NCI-H1436 (cell line): ENCODE measurements at regions not wholly inside any gene's neighbourhood (a gene's known extent, or its start where the extent isn't known, plus 50 kb on each side); places are given as distances from the start of the nearest gene placed in this dataset.

Experiments used
- DNase-seq: peaks from one replicate; lab custom pipeline; 2025; lab: John Stamatoyannopoulos, UW

DNA sequence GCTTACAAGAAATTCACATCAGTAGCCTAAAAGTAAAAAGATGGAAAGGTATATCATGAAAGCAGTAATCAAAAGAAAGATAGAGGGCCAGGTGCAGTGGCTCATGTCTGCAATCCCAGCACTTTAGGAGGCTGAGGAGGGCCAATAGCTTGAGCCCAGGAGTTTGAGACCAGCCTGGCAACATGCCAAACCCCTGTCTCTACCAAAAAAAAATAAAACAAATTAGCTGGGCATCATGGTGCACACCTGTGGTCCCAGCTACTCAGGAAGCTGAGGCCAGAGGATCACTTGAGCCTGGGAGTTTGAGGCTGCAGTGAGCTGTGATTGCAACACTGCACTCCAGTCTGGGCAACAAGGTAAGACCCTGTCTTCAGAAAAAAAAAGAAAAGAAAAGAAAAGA is 55.5 kb downstream of the GSPT2 start:
- DNase-seq = no peak

DNA sequence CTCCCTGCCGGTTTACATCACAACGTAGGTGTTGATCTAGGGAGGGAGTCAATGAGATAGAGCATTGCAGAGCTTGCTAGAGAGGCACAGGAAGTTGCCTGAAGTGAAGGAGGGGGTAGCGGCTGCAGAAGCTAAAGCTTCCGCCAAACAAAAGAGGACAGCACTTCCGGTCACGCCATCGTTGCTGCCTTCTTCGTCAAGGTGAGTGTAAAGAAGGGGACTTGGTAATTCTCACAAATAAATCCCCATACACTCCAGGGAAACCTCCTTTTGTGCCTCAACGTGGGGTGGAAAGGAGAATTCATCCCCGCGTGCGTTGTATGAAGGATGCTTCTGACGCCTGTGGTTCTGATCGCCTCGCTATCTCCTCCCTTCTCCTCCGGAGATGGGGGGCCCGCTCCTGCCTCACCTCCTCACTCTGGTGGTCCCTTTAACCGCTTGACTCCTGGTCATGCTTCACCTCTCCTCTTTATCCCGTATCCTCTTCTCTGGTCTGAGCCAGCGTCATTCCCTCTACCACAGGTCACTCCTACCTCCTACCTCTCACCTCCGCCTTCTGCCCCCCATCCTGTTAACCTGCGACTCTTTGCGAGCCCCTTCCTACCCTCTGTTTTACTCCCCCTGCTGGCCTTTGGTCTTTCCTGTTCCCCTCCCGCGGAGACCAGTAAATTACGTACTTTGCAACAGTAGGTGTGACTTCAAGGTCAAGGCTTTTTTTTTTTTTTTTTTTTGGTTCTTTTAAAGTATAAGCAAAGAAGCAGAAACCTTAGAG is 59.9 kb downstream of the GSPT2 start:
- peak; percentile 34 for DNase-seq

- DNase-seq = no peak
Observed at GRCh38 chrX:51803833-51804232, 60.6 kb downstream of the GSPT2 start.

GRCh38 chrX:51804741-51805140 is 61.5 kb downstream of the GSPT2 start:
- DNase-seq = no peak

DNA sequence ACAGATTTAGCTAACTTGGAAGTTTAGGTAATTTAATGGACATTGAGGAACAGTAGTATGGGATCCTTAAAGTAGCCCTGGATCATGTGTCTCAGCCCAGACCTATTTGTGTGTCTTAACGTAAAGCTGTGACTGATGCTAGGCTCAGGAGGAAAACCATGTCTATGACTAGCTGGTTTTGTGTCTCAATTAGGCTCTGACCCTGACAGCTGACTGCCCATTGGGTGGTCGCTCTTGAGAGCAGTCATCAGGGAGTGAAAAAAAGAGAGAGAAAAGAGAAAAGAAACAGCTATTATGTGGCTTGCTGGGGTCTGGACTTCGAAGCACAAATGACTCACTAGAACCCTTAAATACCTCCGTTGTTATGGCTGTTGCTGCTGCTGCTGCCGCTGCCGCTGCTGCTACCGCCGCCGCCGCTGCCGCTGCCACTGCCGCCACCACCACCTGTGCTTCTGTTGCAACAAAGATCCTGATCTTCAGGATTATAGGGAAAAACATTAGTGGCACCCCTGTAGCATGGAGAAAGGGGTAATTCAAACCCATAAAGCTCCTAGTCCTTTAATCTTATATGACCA is 70.7 kb downstream of the GSPT2 start:
- no peak for DNase-seq

- no peak for DNase-seq
Observed at GRCh38 chrX:51824061-51824460, 69.4 kb upstream of the MAGED1 start.

DNA sequence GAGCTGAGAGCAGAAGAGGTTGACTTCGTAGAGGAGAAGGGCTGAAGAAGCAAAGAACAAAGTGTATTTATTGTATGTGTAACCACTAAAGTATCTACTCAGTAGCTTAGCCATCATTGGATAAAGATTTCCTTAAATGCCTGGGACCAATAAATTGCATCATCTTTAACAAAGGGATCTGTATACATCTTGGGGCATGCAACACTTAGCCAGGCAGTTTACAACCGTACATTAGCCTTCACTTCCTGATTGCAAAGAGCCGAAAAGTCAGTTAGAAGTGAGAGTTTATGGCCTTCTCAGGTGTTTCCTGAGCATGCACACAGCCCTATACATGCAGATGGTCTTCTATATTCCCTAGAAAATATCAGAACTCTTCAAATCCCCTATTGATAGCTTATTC is 68.0 kb upstream of the MAGED1 start:
- DNase-seq = no peak

DNA sequence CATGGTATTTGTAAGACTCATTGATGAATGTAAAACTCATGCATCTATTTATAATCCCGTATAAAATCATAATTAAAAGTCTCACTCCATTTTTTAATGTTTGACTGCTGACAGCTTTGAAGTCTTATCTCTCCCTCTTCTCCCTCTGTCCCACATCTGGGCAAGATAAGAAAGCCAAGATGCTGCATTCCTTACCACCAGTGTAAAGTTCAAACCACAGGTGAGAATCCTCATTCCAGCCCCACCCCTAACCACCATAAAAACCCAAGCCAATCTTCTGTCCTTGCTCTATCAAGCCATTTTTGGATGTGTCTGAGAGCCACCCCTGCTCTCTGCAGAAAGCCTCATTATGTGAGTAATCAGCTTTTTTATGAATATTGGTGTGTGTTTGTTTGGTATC is 59.3 kb upstream of the MAGED1 start:
- no peak for DNase-seq

- no peak for DNase-seq
Observed at GRCh38 chrX:51836823-51837222, 56.6 kb upstream of the MAGED1 start.

DNA sequence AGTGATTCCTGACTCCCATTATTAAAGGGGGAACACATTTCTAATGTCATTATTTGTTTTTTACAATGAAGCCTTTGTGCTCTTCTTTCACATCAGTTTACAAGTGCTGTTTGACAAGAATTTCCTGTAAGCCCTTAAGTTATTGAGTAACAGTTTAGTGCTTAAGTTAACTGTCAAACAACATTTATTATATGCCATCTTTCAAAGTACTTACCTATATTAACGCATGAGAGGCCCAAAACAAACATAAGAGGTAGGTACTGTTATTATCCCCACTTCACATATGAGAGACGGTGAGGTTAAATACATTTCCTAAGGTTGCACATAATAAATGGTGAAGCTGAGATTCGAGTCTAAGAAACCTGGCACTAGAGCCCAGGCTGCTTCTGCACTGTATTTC is 56.0 kb upstream of the MAGED1 start:
- no peak for DNase-seq

- DNase-seq = peak; percentile 17
Observed at GRCh38 chrX:51837921-51838320, 55.5 kb upstream of the MAGED1 start.
